ENCODE measurements at regions not wholly inside any gene's neighbourhood (a gene's known extent, or its start where the extent isn't known, plus 50 kb on each side); places are given as distances from the start of the nearest gene placed in this dataset.
"Not testable (repeated sequence)": the region's sequence is repeated elsewhere in the genome, so short reads cannot be mapped to it uniquely, and the experiment has no call there.

- no peak for DNase-seq (ENCODE audit: low read depth)
These were observed 880.6 kb upstream of the C9orf72 start for GRCh38 chr9:28453918-28454317.

GRCh38 chr9:28456861-28457260, 883.6 kb upstream of the C9orf72 start:
- no peak for DNase-seq (ENCODE audit: low read depth)

GRCh38 chr9:28464481-28465216, 891.4 kb upstream of the C9orf72 start:
- DNase-seq (ENCODE audit: low read depth), result no peak

- DNase-seq (ENCODE audit: low read depth), result no peak
These were observed 898.0 kb upstream of the C9orf72 start for GRCh38 chr9:28471261-28471660.

GRCh38 chr9:28487561-28487960, 914.3 kb upstream of the C9orf72 start:
- no peak for DNase-seq (ENCODE audit: low read depth)

- no peak for DNase-seq (ENCODE audit: low read depth)
These were observed 917.8 kb upstream of the C9orf72 start for GRCh38 chr9:28491121-28491520.

- not testable (repeated sequence) for DNase-seq (ENCODE audit: low read depth)
These were observed 924.9 kb upstream of the C9orf72 start for GRCh38 chr9:28498168-28498567.

- DNase-seq (ENCODE audit: low read depth), result no peak
These were observed 928.9 kb upstream of the C9orf72 start for GRCh38 chr9:28502189-28502588.

- DNase-seq (ENCODE audit: low read depth), result no peak
These were observed 929.5 kb upstream of the C9orf72 start for GRCh38 chr9:28502741-28503140.

GRCh38 chr9:28503573-28503972, 930.3 kb upstream of the C9orf72 start:
- peak; percentile 8 for DNase-seq (ENCODE audit: low read depth)

GRCh38 chr9:28518439-28518838, 945.2 kb upstream of the C9orf72 start:
- DNase-seq (ENCODE audit: low read depth), result no peak

- DNase-seq (ENCODE audit: low read depth), result not testable (repeated sequence)
These were observed 951.0 kb upstream of the C9orf72 start for GRCh38 chr9:28524309-28524708.

GRCh38 chr9:28528049-28528448, 954.8 kb upstream of the C9orf72 start:
- DNase-seq (ENCODE audit: low read depth), result no peak

GRCh38 chr9:28538132-28538531, 964.9 kb upstream of the C9orf72 start:
- DNase-seq (ENCODE audit: low read depth), result no peak

- DNase-seq (ENCODE audit: low read depth), result no peak
These were observed 966.3 kb upstream of the C9orf72 start for GRCh38 chr9:28539434-28540070.

GRCh38 chr9:28542928-28543327, 969.6 kb upstream of the C9orf72 start:
- no peak for DNase-seq (ENCODE audit: low read depth)

GRCh38 chr9:28547527-28547926, 974.2 kb upstream of the C9orf72 start:
- no peak for DNase-seq (ENCODE audit: low read depth)

- DNase-seq (ENCODE audit: low read depth), result no peak
These were observed 990.1 kb upstream of the C9orf72 start for GRCh38 chr9:28563291-28563934.

GRCh38 chr9:28583832-28584231, 1010.6 kb upstream of the C9orf72 start:
- DNase-seq (ENCODE audit: low read depth), result no peak

GRCh38 chr9:28584542-28584941, 1011.3 kb upstream of the C9orf72 start:
- no peak for DNase-seq (ENCODE audit: low read depth)

- DNase-seq (ENCODE audit: low read depth), result no peak
These were observed 1013.8 kb upstream of the C9orf72 start for GRCh38 chr9:28587052-28587451.

GRCh38 chr9:28598408-28598807, 1025.1 kb upstream of the C9orf72 start:
- no peak for DNase-seq (ENCODE audit: low read depth)

- no peak for DNase-seq (ENCODE audit: low read depth)
These were observed 1026.9 kb upstream of the C9orf72 start for GRCh38 chr9:28600226-28600625.
